GM21717 (cell line): ENCODE measurements at regions not wholly inside any gene's neighbourhood (a gene's known extent, or its start where the extent isn't known, plus 50 kb on each side); places are given as distances from the start of the nearest gene placed in this dataset.
"Not testable (repeated sequence)": the region's sequence is repeated elsewhere in the genome, so short reads cannot be mapped to it uniquely, and the experiment has no call there.

Experiments used
- ATAC-seq: cut with Tn5 transposase; IDR thresholded peaks from one replicate; pipeline ENCODE4 v1.9.1; 2021; ENCODE audit warnings: mild to moderate bottlenecking, moderate library complexity; ENCODE audit not compliant: unreplicated experiment

- no peak for ATAC-seq
Observed at GRCh38 chr5:52597625-52598024, 190.1 kb upstream of the ITGA1 start.

- no peak for ATAC-seq
Observed at GRCh38 chr5:52598968-52599367, 188.7 kb upstream of the ITGA1 start.

- ATAC-seq = no peak
Observed at GRCh38 chr5:52603778-52604554, 183.8 kb upstream of the ITGA1 start.

GRCh38 chr5:52605317-52606313 is 182.1 kb upstream of the ITGA1 start:
- no peak for ATAC-seq

GRCh38 chr5:52607227-52607824 is 180.4 kb upstream of the ITGA1 start:
- ATAC-seq = no peak

- no peak for ATAC-seq
Observed at GRCh38 chr5:52620315-52620714, 167.4 kb upstream of the ITGA1 start.

GRCh38 chr5:52623291-52623690 is 164.4 kb upstream of the ITGA1 start:
- ATAC-seq = no peak

- ATAC-seq = no peak
Observed at GRCh38 chr5:52624291-52624690, 163.4 kb upstream of the ITGA1 start.

GRCh38 chr5:52626312-52626711 is 161.4 kb upstream of the ITGA1 start:
- no peak for ATAC-seq

- no peak for ATAC-seq
Observed at GRCh38 chr5:52627740-52628139, 160.0 kb upstream of the ITGA1 start.

GRCh38 chr5:52632281-52632680 is 155.4 kb upstream of the ITGA1 start:
- ATAC-seq = no peak

GRCh38 chr5:52634171-52634570 is 153.5 kb upstream of the ITGA1 start:
- not testable (repeated sequence) for ATAC-seq

- ATAC-seq = no peak
Observed at GRCh38 chr5:52638732-52639131, 149.0 kb upstream of the ITGA1 start.

- ATAC-seq = no peak
Observed at GRCh38 chr5:52648726-52649125, 139.0 kb upstream of the ITGA1 start.

- ATAC-seq = no peak
Observed at GRCh38 chr5:52655163-52655562, 132.6 kb upstream of the ITGA1 start.

GRCh38 chr5:52656569-52657246 is 131.0 kb upstream of the ITGA1 start:
- no peak for ATAC-seq

- ATAC-seq = no peak
Observed at GRCh38 chr5:52657247-52657645, 130.5 kb upstream of the ITGA1 start.

- ATAC-seq = no peak
Observed at GRCh38 chr5:52658246-52658645, 129.5 kb upstream of the ITGA1 start.

GRCh38 chr5:52660621-52661020 is 127.1 kb upstream of the ITGA1 start:
- ATAC-seq = no peak

- no peak for ATAC-seq
Observed at GRCh38 chr5:52661903-52662595, 125.7 kb upstream of the ITGA1 start.
